Activated CD8-positive, alpha-beta T cell treated with anti-CD3 and anti-CD28 coated beads for 36 hours (primary cell): ENCODE measurements at regions not wholly inside any gene's neighbourhood (a gene's known extent, or its start where the extent isn't known, plus 50 kb on each side); places are given as distances from the start of the nearest gene placed in this dataset.

Experiments
- ATAC-seq: fragments of 200-7000 bp; cut with Tn5 transposase; one replicate; pipeline ENCODE4 v1.10.0; 2021; ENCODE audit warnings: mild to moderate bottlenecking, moderate library complexity
- CTCF ChIA-PET: fragments of 350-600 bp; sonication (Branson Sonifier 250); formaldehyde crosslinking; loops from one replicate; lab custom pipeline; 2021; ENCODE audit warnings: antibody characterized with exemption; lab: Charles Lee
- POLR2A ChIA-PET: fragments of 350-600 bp; sonication (Branson Sonifier 250); formaldehyde crosslinking; loops from one replicate; lab custom pipeline; 2021; ENCODE audit warnings: antibody characterized with exemption; lab: Charles Lee
- DNase-seq: peaks from one replicate; pipeline ENCODE4 v3.0.0-alpha.2; 2020
- H3K27ac Mint-ChIP-seq: one replicate; pipeline ENCODE4 v1.8.0; 2021; ENCODE audit warnings: mild to moderate bottlenecking, mixed read lengths
- H3K27me3 Mint-ChIP-seq: one replicate; pipeline ENCODE4 v1.8.0; 2021; ENCODE audit warnings: mixed read lengths
- H3K36me3 Mint-ChIP-seq: one replicate; pipeline ENCODE4 v1.8.0; 2021; ENCODE audit warnings: low read depth, mixed read lengths
- H3K4me1 Mint-ChIP-seq: one replicate; pipeline ENCODE4 v1.8.0; 2021; ENCODE audit warnings: low read depth, mixed read lengths
- H3K4me3 Mint-ChIP-seq: one replicate; pipeline ENCODE4 v1.8.0; 2021; ENCODE audit warnings: mild to moderate bottlenecking, moderate library complexity, mixed read lengths
- H3K9me3 Mint-ChIP-seq: one replicate; pipeline ENCODE4 v1.8.0; 2021; ENCODE audit warnings: mixed read lengths
- intact Hi-C: fragments of 100-400 bp; cut with micrococcal nuclease; formaldehyde crosslinking; loops from one replicate; pipeline ENCODE4 v1.10.0; 2022
- TF ChIP-seq, protein P1 (sequence below): fragments of 200-600 bp; IDR thresholded peaks from one replicate; pipeline ENCODE4 v1.8.0; 2022; ENCODE audit warnings: antibody characterized with exemption, mild to moderate bottlenecking

- H3K4me3 Mint-ChIP-seq = no peak overlapping the region
- no peak overlapping the region for H3K27ac Mint-ChIP-seq
- intact Hi-C loops = no loop called here
- H3K4me1 Mint-ChIP-seq = peaks cover 17% of the 10 kb centered on the region
- H3K9me3 Mint-ChIP-seq = no peaks in the 10 kb centered on the region
- H3K36me3 Mint-ChIP-seq = no peaks in the 10 kb centered on the region
- TF ChIP-seq, protein P1, sequence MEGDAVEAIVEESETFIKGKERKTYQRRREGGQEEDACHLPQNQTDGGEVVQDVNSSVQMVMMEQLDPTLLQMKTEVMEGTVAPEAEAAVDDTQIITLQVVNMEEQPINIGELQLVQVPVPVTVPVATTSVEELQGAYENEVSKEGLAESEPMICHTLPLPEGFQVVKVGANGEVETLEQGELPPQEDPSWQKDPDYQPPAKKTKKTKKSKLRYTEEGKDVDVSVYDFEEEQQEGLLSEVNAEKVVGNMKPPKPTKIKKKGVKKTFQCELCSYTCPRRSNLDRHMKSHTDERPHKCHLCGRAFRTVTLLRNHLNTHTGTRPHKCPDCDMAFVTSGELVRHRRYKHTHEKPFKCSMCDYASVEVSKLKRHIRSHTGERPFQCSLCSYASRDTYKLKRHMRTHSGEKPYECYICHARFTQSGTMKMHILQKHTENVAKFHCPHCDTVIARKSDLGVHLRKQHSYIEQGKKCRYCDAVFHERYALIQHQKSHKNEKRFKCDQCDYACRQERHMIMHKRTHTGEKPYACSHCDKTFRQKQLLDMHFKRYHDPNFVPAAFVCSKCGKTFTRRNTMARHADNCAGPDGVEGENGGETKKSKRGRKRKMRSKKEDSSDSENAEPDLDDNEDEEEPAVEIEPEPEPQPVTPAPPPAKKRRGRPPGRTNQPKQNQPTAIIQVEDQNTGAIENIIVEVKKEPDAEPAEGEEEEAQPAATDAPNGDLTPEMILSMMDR = no peak
- no peaks in the 10 kb centered on the region for H3K27me3 Mint-ChIP-seq
- ATAC-seq (peak; percentile 77), DNase-seq (no peak)
- CTCF ChIA-PET = interaction anchor here (0.5 kb wide), 1 partner anchor 10 kb away, joined by 3 read pairs; no protein-coding TSS in a partner anchor
- POLR2A ChIA-PET = no interaction called here
Observed at GRCh38 chr11:104668797-104669463, 229.3 kb downstream of the CASP12 start.

- intact Hi-C loops = no loop called here
- Mint-ChIP-seq H3K4me1 (peaks cover 15% of the 10 kb centered on the region), H3K27ac (no peak overlapping the region), H3K36me3 (no peaks in the 10 kb centered on the region), H3K9me3 (no peaks in the 10 kb centered on the region), H3K27me3 (no peaks in the 10 kb centered on the region), H3K4me3 (no peak overlapping the region)
- POLR2A ChIA-PET = no interaction called here
- DNase-seq (no peak), ATAC-seq (no peak)
- TF ChIP-seq, protein P1 = no peak
- CTCF ChIA-PET = no interaction called here
Observed at GRCh38 chr11:104666624-104667023, 231.6 kb downstream of the CASP12 start.

DNA sequence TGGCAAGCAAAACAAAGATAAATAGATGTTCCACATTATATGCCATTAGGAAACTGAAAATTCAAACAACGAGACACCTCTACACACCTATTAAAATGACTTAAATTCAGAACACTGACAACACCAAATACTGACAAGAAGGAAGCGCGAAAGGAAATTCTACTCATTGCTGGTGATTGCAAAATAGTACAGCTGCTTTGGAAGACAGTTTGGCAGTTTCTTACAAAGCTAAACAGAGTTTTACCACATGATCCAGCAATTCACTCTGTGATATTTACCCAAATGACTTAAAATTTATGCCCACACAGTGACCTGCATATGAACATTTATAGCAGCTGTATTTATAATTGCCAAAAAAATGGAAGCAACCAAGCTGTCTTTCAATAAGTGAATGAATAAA lies 232.6 kb downstream of the CASP12 start:
- ChIA-PET POLR2A (no interaction called here), CTCF (no interaction called here)
- Mint-ChIP-seq H3K9me3 (no peaks in the 10 kb centered on the region), H3K4me1 (peaks cover 12% of the 10 kb centered on the region), H3K27ac (no peak overlapping the region), H3K27me3 (no peaks in the 10 kb centered on the region), H3K36me3 (no peaks in the 10 kb centered on the region), H3K4me3 (no peak overlapping the region)
- intact Hi-C loops = no loop called here
- DNase-seq (no peak), ATAC-seq (no peak)
- TF ChIP-seq, protein P1 = no peak

GRCh38 chr11:104663190-104664140 lies 234.8 kb downstream of the CASP12 start:
- ATAC-seq = no peak
- CTCF ChIA-PET = interaction anchor here (0.7 to 1.2 kb wide), 2 partner anchors 9 to 1200 kb away, joined by 3 to 5 read pairs; no protein-coding TSS in a partner anchor
- H3K27me3 Mint-ChIP-seq = no peaks in the 10 kb centered on the region
- intact Hi-C loops = no loop called here
- DNase-seq = no peak
- no peaks in the 10 kb centered on the region for H3K36me3 Mint-ChIP-seq
- H3K27ac Mint-ChIP-seq = no peak overlapping the region
- H3K4me1 Mint-ChIP-seq = peaks cover 3% of the 10 kb centered on the region
- TF ChIP-seq, protein P1 = no peak
- H3K9me3 Mint-ChIP-seq = no peaks in the 10 kb centered on the region
- H3K4me3 Mint-ChIP-seq = no peak overlapping the region
- POLR2A ChIA-PET = no interaction called here

DNA sequence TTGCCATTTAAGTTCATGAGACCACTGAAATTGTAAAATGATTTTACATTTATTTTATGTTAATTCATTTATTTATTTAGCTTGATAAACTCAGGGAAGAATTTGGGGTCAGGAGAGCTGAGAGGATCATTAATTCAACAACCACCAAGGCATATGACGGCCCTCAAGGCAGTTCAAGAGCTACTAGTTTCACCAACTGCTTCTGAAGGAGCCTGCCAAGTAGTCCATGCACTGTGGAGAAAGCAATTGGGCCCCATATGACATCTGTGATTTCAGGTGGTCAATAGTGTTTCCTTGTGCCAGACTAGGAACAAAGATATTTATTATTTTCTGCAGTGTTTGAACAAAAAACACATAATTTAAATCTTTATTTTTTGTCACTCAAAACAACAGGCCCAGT lies 236.4 kb downstream of the CASP12 start:
- CTCF ChIA-PET = no interaction called here

More for the DNA sequence above, 236.4 kb downstream of the CASP12 start:
- ATAC-seq (no peak), DNase-seq (no peak)
- Mint-ChIP-seq H3K9me3 (no peaks in the 10 kb centered on the region), H3K4me1 (peaks cover 11% of the 10 kb centered on the region), H3K4me3 (no peak overlapping the region), H3K36me3 (no peaks in the 10 kb centered on the region), H3K27ac (no peak overlapping the region), H3K27me3 (no peaks in the 10 kb centered on the region)
- TF ChIP-seq, protein P1 = no peak
- intact Hi-C loops = no loop called here
- POLR2A ChIA-PET = no interaction called here
